ENCODE measurements at regions not wholly inside any gene's neighbourhood (a gene's known extent, or its start where the extent isn't known, plus 50 kb on each side); places are given as distances from the start of the nearest gene placed in this dataset.

DNA sequence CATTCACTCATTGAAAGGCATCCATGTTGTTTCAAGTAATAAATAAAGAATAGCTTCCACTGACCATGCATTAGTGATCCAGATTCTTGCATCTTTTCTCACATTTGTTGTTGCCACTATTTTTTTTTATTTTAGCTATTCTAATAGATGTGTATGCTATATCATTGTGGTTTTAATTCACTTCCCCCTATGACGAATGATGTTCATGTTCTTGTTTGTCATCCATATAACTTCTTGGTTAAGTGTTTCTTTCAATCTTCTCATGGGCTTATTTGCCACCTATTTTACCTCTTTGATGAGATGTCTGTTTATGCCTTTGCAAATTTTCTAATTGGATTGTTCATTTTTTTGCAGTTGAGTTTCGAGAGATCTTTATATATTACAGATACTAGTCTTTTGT, 681.2 kb downstream of the HDGFL1 start:
- TF ChIP-seq CTCF (IDR thresholded peaks at IDR 0.05; ENCODE audit: poor library complexity) (no peak), EZH2 (IDR thresholded peaks at IDR 0.05; ENCODE audit: borderline replicate concordance) (no peak), EZH2phosphoT487 (IDR thresholded peaks at IDR 0.05; ENCODE audit: low read depth, severe bottlenecking, unreplicated experiment) (no peak)
